Thyroid gland (tissue), 4 donors: ENCODE measurements at regions not wholly inside any gene's neighbourhood (a gene's known extent, or its start where the extent isn't known, plus 50 kb on each side); places are given as distances from the start of the nearest gene placed in this dataset.

Source experiments
- POLR2A ChIP-seq, 2 donors: fragments of 450-650 bp; IDR thresholded peaks; one replicate each; pipeline ENCODE4 v1.6.1; 2017; ENCODE audit warnings: antibody characterized with exemption in 2 of 2, mild to moderate bottlenecking in 2 of 2, moderate library complexity in 1 of 2
- TF ChIP-seq, protein P1 (sequence below), 6 experiments: fragments of 200-600 bp in 3 of 6; fragments of 450-650 bp in 3 of 6; sonication (generic) in 3 of 6; IDR thresholded peaks; one replicate each; pipeline ENCODE4 v1.5.1; 2016 to 2019; ENCODE audit warnings: antibody characterized with exemption in 6 of 6, mild to moderate bottlenecking in 2 of 6, inconsistent platforms in 1 of 6, moderate library complexity in 1 of 6

DNA sequence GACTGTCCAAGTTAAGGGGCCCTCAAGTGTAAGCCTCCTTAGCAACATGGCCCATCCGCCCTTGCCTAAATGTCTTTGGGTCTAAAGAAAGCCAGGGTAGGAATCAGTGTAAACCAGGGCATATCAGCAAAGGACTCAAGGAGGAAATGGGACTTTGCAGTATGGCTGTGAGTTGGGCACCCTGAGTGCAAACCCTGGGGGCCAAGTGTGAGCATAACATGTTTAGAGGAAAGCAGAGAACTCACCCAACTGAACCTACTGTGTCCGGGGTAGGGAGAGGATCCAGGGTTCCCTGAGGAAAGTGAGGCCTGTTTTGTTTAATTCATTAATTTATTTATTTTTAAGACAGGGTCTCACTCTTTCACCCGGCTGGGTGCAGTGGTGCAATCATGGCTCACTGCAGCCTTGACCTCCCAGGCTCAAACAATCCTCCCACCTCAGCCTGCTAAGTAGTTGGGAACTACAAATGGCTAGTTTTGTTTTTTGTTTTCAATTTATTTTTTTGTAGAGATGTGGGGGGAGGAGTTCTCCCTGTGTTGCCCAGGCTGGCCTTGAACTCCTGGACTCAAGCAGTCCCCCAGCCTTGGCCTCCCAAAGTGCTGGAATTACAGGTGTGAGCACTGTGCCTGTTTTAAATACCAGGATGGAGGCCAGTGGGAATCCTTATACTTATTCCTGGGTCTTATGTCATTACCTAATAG lies 51.0 kb upstream of the ACTR3 start:
- TF ChIP-seq POLR2A (IDR thresholded peaks at IDR 0.05): no peak
- TF ChIP-seq, protein P1, sequence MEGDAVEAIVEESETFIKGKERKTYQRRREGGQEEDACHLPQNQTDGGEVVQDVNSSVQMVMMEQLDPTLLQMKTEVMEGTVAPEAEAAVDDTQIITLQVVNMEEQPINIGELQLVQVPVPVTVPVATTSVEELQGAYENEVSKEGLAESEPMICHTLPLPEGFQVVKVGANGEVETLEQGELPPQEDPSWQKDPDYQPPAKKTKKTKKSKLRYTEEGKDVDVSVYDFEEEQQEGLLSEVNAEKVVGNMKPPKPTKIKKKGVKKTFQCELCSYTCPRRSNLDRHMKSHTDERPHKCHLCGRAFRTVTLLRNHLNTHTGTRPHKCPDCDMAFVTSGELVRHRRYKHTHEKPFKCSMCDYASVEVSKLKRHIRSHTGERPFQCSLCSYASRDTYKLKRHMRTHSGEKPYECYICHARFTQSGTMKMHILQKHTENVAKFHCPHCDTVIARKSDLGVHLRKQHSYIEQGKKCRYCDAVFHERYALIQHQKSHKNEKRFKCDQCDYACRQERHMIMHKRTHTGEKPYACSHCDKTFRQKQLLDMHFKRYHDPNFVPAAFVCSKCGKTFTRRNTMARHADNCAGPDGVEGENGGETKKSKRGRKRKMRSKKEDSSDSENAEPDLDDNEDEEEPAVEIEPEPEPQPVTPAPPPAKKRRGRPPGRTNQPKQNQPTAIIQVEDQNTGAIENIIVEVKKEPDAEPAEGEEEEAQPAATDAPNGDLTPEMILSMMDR (IDR thresholded peaks at IDR 0.05): no peak
